GM23338 (cell line): ENCODE measurements at regions not wholly inside any gene's neighbourhood (a gene's known extent, or its start where the extent isn't known, plus 50 kb on each side); places are given as distances from the start of the nearest gene placed in this dataset.

Experiments
- ATAC-seq: fragments of 200-7000 bp; cut with Tn5 transposase; 3 replicates; pipeline ENCODE4 v1.9.1; 2020
- DNase-seq: peaks from one replicate; pipeline ENCODE4 v3.0.0-alpha.2; 2015; ENCODE audit warnings: low spot score
- H2AFZ ChIP-seq: fragments of 200-600 bp; sonication (generic); 2 replicates; pipeline ENCODE4 v1.8.0; 2016; ENCODE audit warnings: antibody characterized with exemption, mild to moderate bottlenecking, moderate library complexity
- H3F3A ChIP-seq: fragments of 200-600 bp; sonication (generic); replicated peaks from 2 replicates; pipeline ENCODE4 v1.8.0; 2017; ENCODE audit warnings: antibody characterized with exemption, mixed run types, low read depth
- H3K27ac ChIP-seq: fragments of 200-600 bp; sonication (generic); 2 replicates; pipeline ENCODE4 v1.6.1; 2016; ENCODE audit warnings: low read depth
- H3K27me3 ChIP-seq: fragments of 200-600 bp; sonication (generic); 2 replicates; pipeline ENCODE4 v1.8.0; 2016; ENCODE audit warnings: mild to moderate bottlenecking, mixed run types, moderate library complexity; ENCODE audit not compliant: insufficient read depth
- H3K36me3 ChIP-seq: fragments of 200-600 bp; sonication (generic); 2 replicates; pipeline ENCODE4 v1.8.0; 2016; ENCODE audit warnings: mild to moderate bottlenecking; ENCODE audit not compliant: insufficient read depth
- H3K4me1 ChIP-seq: fragments of 200-600 bp; sonication (generic); 2 replicates; pipeline ENCODE4 v1.8.0; 2016; ENCODE audit warnings: mild to moderate bottlenecking, moderate library complexity; ENCODE audit not compliant: insufficient read depth
- H3K4me2 ChIP-seq: fragments of 200-600 bp; sonication (generic); 2 replicates; pipeline ENCODE4 v1.7.1; 2017; ENCODE audit warnings: mixed run types
- H3K4me3 ChIP-seq: fragments of 200-600 bp; sonication (generic); 2 replicates; pipeline ENCODE4 v1.6.1; 2016; ENCODE audit warnings: mixed run types
- H3K79me2 ChIP-seq: fragments of 200-600 bp; sonication (generic); replicated peaks from 2 replicates; pipeline ENCODE4 v1.8.0; 2017; ENCODE audit warnings: mild to moderate bottlenecking; ENCODE audit not compliant: insufficient read depth
- H3K9me2 ChIP-seq: fragments of 200-600 bp; sonication (generic); 2 replicates; pipeline ENCODE4 v1.8.0; 2017; ENCODE audit not compliant: insufficient read depth
- H4K20me1 ChIP-seq: fragments of 200-600 bp; sonication (generic); replicated peaks from 2 replicates; pipeline ENCODE4 v1.8.0; 2017; ENCODE audit warnings: mild to moderate bottlenecking; ENCODE audit not compliant: insufficient read depth
- H3K27ac Mint-ChIP-seq: 2 replicates; pipeline ENCODE4 v1.8.0; 2020; ENCODE audit warnings: inconsistent platforms, mild to moderate bottlenecking, moderate library complexity, mixed read lengths
- H3K27me3 Mint-ChIP-seq: 3 replicates; pipeline ENCODE4 v1.8.0; 2022; ENCODE audit warnings: low read depth, mild to moderate bottlenecking, moderate library complexity, mixed read lengths, inconsistent platforms; ENCODE audit not compliant: insufficient read depth, poor library complexity
- H3K36me3 Mint-ChIP-seq: 3 replicates; pipeline ENCODE4 v1.8.0; 2021; ENCODE audit warnings: low read depth, mild to moderate bottlenecking, inconsistent platforms, moderate library complexity, mixed read lengths
- H3K4me1 Mint-ChIP-seq: 3 replicates; pipeline ENCODE4 v1.8.0; 2020; ENCODE audit warnings: mild to moderate bottlenecking, inconsistent platforms, mixed read lengths
- H3K4me3 Mint-ChIP-seq: 3 replicates; pipeline ENCODE4 v1.8.0; 2021; ENCODE audit warnings: moderate library complexity, mild to moderate bottlenecking, inconsistent platforms, mixed read lengths
- H3K9me3 Mint-ChIP-seq: 3 replicates; pipeline ENCODE4 v1.8.0; 2020; ENCODE audit warnings: moderate library complexity, mild to moderate bottlenecking, inconsistent platforms, mixed read lengths
- CTCF ChIP-seq, 2 experiments: fragments of 200-600 bp in 1 of 2; sonication (generic) in 1 of 2; conservative IDR thresholded peaks; 2 replicates each; pipeline versions ENCODE4 v1.5.1 to v1.6.1; 2016 to 2017; ENCODE audit warnings: antibody characterized with exemption in 2 of 2, low read depth in 2 of 2, mild to moderate bottlenecking in 2 of 2, moderate library complexity in 1 of 2
- EZH2 ChIP-seq: fragments of 200-600 bp; sonication (generic); IDR thresholded peaks from one replicate; pipeline ENCODE4 v1.8.0; 2017; ENCODE audit warnings: antibody characterized with exemption, mild to moderate bottlenecking, low read depth; ENCODE audit not compliant: unreplicated experiment
- JUNB ChIP-seq: IDR thresholded peaks from one replicate; pipeline ENCODE4 v1.6.1; 2016; ENCODE audit warnings: antibody characterized with exemption; ENCODE audit not compliant: unreplicated experiment
- POLR2AphosphoS5 ChIP-seq: IDR thresholded peaks from 2 replicates; pipeline ENCODE4 v1.6.1; 2016; ENCODE audit warnings: antibody characterized with exemption, low read depth
- STAT1 ChIP-seq: IDR thresholded peaks from one replicate; pipeline ENCODE4 v1.6.1; 2016; ENCODE audit warnings: antibody characterized with exemption; ENCODE audit not compliant: unreplicated experiment
- ZNF462 ChIP-seq: fragments of 250-450 bp; sonication (Bioruptor Pico); IDR thresholded peaks from 2 replicates; pipeline ENCODE4 v1.5.0; 2020; ENCODE audit warnings: mild to moderate bottlenecking, moderate library complexity
- TF ChIP-seq, protein P1 (sequence below): IDR thresholded peaks from one replicate; pipeline ENCODE4 v1.6.1; 2018; ENCODE audit warnings: antibody characterized with exemption; ENCODE audit not compliant: unreplicated experiment
- TF ChIP-seq, protein P2 (sequence below): IDR thresholded peaks from 2 replicates; pipeline ENCODE4 v1.6.1; 2016; ENCODE audit warnings: antibody characterized with exemption

GRCh38 chr4:54823616-54824015 lies 165.9 kb downstream of the KIT start (continued):
- TF ChIP-seq, protein P1, sequence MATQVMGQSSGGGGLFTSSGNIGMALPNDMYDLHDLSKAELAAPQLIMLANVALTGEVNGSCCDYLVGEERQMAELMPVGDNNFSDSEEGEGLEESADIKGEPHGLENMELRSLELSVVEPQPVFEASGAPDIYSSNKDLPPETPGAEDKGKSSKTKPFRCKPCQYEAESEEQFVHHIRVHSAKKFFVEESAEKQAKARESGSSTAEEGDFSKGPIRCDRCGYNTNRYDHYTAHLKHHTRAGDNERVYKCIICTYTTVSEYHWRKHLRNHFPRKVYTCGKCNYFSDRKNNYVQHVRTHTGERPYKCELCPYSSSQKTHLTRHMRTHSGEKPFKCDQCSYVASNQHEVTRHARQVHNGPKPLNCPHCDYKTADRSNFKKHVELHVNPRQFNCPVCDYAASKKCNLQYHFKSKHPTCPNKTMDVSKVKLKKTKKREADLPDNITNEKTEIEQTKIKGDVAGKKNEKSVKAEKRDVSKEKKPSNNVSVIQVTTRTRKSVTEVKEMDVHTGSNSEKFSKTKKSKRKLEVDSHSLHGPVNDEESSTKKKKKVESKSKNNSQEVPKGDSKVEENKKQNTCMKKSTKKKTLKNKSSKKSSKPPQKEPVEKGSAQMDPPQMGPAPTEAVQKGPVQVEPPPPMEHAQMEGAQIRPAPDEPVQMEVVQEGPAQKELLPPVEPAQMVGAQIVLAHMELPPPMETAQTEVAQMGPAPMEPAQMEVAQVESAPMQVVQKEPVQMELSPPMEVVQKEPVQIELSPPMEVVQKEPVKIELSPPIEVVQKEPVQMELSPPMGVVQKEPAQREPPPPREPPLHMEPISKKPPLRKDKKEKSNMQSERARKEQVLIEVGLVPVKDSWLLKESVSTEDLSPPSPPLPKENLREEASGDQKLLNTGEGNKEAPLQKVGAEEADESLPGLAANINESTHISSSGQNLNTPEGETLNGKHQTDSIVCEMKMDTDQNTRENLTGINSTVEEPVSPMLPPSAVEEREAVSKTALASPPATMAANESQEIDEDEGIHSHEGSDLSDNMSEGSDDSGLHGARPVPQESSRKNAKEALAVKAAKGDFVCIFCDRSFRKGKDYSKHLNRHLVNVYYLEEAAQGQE, result no peak
- TF ChIP-seq JUNB (no peak), EZH2 (no peak)

DNA sequence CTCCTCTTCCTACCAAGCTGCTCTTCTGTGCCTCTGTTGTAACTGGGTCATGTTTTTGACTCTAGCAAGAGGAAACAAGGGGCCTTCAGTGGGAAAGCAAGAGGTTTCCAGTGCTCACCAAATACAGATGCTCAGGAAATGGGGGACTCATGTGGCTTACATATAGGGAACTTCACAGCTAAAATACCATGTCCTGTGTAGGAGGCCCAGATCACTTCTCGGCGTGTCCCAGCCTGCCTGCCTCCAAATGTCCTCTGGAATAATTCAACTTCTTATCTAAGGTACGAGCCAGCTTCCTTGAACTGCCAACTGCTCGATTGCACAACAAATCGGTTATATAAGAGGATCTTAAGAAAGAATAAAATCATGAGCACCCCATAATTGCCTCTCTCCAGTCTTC lies 161.3 kb downstream of the KIT start:
- peaks cover 2% of the 10 kb centered on the region for H3K27me3 Mint-ChIP-seq
- peaks cover 3% of the 10 kb centered on the region for H3K9me2 ChIP-seq
- H3K4me1 ChIP-seq, result no peaks in the 10 kb centered on the region
- no peaks in the 10 kb centered on the region; the same call in 2 of the 3 replicates for H3K36me3 Mint-ChIP-seq
- no peak overlapping the region for H3K27ac Mint-ChIP-seq
- H3F3A ChIP-seq, result no peaks in the 10 kb centered on the region
- H3K9me3 Mint-ChIP-seq, result no peaks in the 10 kb centered on the region
- DNase-seq (no peak), ATAC-seq (no peak)
- no peaks in the 10 kb centered on the region for H4K20me1 ChIP-seq
- no peak overlapping the region for H3K27ac ChIP-seq
- peaks cover 24% of the 10 kb centered on the region for H3K4me1 Mint-ChIP-seq
- H3K27me3 ChIP-seq, result no peaks in the 10 kb centered on the region
- TF ChIP-seq, protein P1, result no peak
- TF ChIP-seq ZNF462 (no peak), POLR2AphosphoS5 (no peak), EZH2 (no peak), CTCF (conservative IDR thresholded peaks at IDR 0.05; ENCODE audit: low read depth in 2 of 2) (no peak), STAT1 (no peak)
- TF ChIP-seq, protein P2, sequence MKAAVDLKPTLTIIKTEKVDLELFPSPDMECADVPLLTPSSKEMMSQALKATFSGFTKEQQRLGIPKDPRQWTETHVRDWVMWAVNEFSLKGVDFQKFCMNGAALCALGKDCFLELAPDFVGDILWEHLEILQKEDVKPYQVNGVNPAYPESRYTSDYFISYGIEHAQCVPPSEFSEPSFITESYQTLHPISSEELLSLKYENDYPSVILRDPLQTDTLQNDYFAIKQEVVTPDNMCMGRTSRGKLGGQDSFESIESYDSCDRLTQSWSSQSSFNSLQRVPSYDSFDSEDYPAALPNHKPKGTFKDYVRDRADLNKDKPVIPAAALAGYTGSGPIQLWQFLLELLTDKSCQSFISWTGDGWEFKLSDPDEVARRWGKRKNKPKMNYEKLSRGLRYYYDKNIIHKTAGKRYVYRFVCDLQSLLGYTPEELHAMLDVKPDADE, result no peak
- H2AFZ ChIP-seq, result no peak overlapping the region
- no peaks in the 10 kb centered on the region for H3K36me3 ChIP-seq
- H3K4me3 Mint-ChIP-seq, result no peak overlapping the region
- no peaks in the 10 kb centered on the region for H3K79me2 ChIP-seq
- no peak overlapping the region for H3K4me3 ChIP-seq
- no peak overlapping the region for H3K4me2 ChIP-seq
